Right lobe of liver (tissue), 4 donors: ENCODE measurements at regions not wholly inside any gene's neighbourhood (a gene's known extent, or its start where the extent isn't known, plus 50 kb on each side); places are given as distances from the start of the nearest gene placed in this dataset.

Experiments used
- POLR2A ChIP-seq: fragments of 450-650 bp; IDR thresholded peaks from one replicate; pipeline ENCODE4 v1.6.1; 2017; ENCODE audit warnings: antibody characterized with exemption, mild to moderate bottlenecking
- TF ChIP-seq, protein P1 (sequence below), 4 donors: fragments of 200-600 bp in 3 of 4; fragments of 450-650 bp in 1 of 4; IDR thresholded peaks; one replicate each; pipeline versions ENCODE4 v1.5.1 to v1.8.0; 2016 to 2022; ENCODE audit warnings: antibody characterized with exemption in 4 of 4, mild to moderate bottlenecking in 2 of 4
- donor health status: DM: no; HTN: no; CAD: no.
- donor health status: DM: no; HTN: no; CAD: no.
- donor health status: DM: no; HTN: yes; CAD: no.

DNA sequence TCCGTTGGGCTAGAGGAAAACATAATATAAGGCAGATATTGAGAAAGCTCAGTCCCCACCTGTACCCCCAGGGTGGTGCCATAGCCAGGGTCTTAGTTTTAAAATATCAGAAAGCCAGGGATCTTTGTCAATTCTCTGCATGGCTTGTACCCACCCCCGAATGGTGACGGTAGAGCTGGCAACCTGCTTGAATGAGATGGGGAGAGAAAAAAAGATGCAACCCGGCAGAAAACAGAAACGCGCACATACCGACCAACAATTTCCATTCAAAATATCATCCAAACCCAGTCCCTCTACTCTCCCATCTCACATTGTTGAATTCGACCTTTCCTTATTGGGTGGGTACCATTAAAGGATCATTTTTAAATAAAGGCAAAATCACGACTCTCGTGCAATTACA lies 543.9 kb downstream of the MIAT start:
- TF ChIP-seq, protein P1, sequence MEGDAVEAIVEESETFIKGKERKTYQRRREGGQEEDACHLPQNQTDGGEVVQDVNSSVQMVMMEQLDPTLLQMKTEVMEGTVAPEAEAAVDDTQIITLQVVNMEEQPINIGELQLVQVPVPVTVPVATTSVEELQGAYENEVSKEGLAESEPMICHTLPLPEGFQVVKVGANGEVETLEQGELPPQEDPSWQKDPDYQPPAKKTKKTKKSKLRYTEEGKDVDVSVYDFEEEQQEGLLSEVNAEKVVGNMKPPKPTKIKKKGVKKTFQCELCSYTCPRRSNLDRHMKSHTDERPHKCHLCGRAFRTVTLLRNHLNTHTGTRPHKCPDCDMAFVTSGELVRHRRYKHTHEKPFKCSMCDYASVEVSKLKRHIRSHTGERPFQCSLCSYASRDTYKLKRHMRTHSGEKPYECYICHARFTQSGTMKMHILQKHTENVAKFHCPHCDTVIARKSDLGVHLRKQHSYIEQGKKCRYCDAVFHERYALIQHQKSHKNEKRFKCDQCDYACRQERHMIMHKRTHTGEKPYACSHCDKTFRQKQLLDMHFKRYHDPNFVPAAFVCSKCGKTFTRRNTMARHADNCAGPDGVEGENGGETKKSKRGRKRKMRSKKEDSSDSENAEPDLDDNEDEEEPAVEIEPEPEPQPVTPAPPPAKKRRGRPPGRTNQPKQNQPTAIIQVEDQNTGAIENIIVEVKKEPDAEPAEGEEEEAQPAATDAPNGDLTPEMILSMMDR (IDR thresholded peaks at IDR 0.05) = no peak
- TF ChIP-seq POLR2A = no peak
